ENCODE measurements at regions not wholly inside any gene's neighbourhood (a gene's known extent, or its start where the extent isn't known, plus 50 kb on each side); places are given as distances from the start of the nearest gene placed in this dataset.

DNA sequence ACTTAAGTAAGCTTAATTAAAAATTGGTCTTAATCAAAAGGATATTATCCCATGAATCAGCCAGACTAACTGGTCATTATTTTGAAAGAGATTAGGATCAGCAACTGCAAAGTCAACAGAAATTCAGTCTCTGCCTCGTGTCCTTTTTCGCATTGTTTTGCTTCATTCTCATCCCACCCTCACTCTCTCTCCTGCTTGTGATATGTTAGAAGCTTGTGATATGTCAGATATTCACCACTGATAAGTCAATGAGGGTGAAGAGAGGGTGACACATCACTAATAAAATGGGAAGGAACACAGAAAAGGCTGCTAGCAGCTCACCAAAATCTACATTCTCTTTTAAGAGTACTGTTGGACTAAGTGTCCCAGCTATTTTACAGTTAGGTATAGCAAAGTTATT, 146.1 kb downstream of the SUCNR1 start:
- no peak overlapping the region for H3K56ac ChIP-seq (ENCODE audit: insufficient read length, low read depth, low read length)
- H3K9ac ChIP-seq (ENCODE audit: extremely low read depth, insufficient read length, low read length), result no peak overlapping the region
- H2AK5ac ChIP-seq (ENCODE audit: insufficient read length, low read length), result no peak overlapping the region
- H2BK12ac ChIP-seq (ENCODE audit: insufficient read length, low read depth, low read length), result no peak overlapping the region
- no peak overlapping the region for H4K91ac ChIP-seq (ENCODE audit: insufficient read length, low read depth, low read length)
- H4K8ac ChIP-seq (replicated peaks; ENCODE audit: insufficient read length, low read depth, low read length), result no peak overlapping the region
- H4K5ac ChIP-seq (ENCODE audit: insufficient read length, low read depth, low read length), result no peak overlapping the region
- Mint-ChIP-seq H3K27me3 (ENCODE audit: low read depth) (no peaks in the 10 kb centered on the region), H3K9me3 (no peaks in the 10 kb centered on the region), H3K36me3 (ENCODE audit: insufficient read depth in 1 of 3, low read depth in 3 of 3) (no peaks in the 10 kb centered on the region; a peak in 2 of 7 replicates), H3K27ac (no peak overlapping the region), H3K4me3 (no peak overlapping the region), H3K4me1 (peaks cover 4 to 7% of the 10 kb centered on the region in 2 experiments)
- H2BK20ac ChIP-seq (ENCODE audit: low read depth, low read length, poor library complexity, severe bottlenecking), result no peak overlapping the region
- no peaks in the 10 kb centered on the region for H3K27me3 ChIP-seq (ENCODE audit: insufficient read depth, low read length)
- H3K79me2 ChIP-seq (ENCODE audit: insufficient read depth, low read length), result no peaks in the 10 kb centered on the region
- no peaks in the 10 kb centered on the region for H4K20me1 ChIP-seq (ENCODE audit: control insufficient read depth, insufficient read depth, insufficient read length)
- no peak overlapping the region for H3T11ph ChIP-seq (ENCODE audit: low read length)
- no peak overlapping the region for H2AFZ ChIP-seq (ENCODE audit: low read length)
- no peaks in the 10 kb centered on the region for H3K79me1 ChIP-seq (ENCODE audit: insufficient read depth, low read depth, low read length, poor library complexity, severe bottlenecking)
- H2BK120ac ChIP-seq (ENCODE audit: low read depth, low read length, poor library complexity, severe bottlenecking), result no peak overlapping the region
- H3K4me1 ChIP-seq (ENCODE audit: insufficient read depth, low read length), result no peaks in the 10 kb centered on the region
- H3K9me3 ChIP-seq (ENCODE audit: control insufficient read depth, low read depth, low read length), result no peaks in the 10 kb centered on the region
- TF ChIP-seq, protein P1, sequence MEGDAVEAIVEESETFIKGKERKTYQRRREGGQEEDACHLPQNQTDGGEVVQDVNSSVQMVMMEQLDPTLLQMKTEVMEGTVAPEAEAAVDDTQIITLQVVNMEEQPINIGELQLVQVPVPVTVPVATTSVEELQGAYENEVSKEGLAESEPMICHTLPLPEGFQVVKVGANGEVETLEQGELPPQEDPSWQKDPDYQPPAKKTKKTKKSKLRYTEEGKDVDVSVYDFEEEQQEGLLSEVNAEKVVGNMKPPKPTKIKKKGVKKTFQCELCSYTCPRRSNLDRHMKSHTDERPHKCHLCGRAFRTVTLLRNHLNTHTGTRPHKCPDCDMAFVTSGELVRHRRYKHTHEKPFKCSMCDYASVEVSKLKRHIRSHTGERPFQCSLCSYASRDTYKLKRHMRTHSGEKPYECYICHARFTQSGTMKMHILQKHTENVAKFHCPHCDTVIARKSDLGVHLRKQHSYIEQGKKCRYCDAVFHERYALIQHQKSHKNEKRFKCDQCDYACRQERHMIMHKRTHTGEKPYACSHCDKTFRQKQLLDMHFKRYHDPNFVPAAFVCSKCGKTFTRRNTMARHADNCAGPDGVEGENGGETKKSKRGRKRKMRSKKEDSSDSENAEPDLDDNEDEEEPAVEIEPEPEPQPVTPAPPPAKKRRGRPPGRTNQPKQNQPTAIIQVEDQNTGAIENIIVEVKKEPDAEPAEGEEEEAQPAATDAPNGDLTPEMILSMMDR (conservative IDR thresholded peaks at IDR 0.05), result no peak
- no peak overlapping the region for H3K4me2 ChIP-seq (ENCODE audit: insufficient read depth, insufficient read length, low read length)
- no peak overlapping the region for H3K23ac ChIP-seq (ENCODE audit: insufficient read length, low read depth, low read length)
- no peak overlapping the region for H2BK15ac ChIP-seq (ENCODE audit: low read depth, low read length)
- no peak overlapping the region for H3K4ac ChIP-seq (ENCODE audit: low read depth, low read length)
- no peak for DNase-seq
- WGBS (ENCODE audit: extremely low coverage, insufficient read length, low lambda C conversion rate), result no CpG with 5 or more reads among the region's 2 CpGs
- no peak overlapping the region for H3K27ac ChIP-seq (ENCODE audit: insufficient read length, low read depth, low read length)
- H2BK5ac ChIP-seq (ENCODE audit: insufficient read length, low read length), result no peak overlapping the region
- no peak overlapping the region for H3K18ac ChIP-seq (ENCODE audit: insufficient read length, low read depth, low read length)
- H3K14ac ChIP-seq (ENCODE audit: insufficient read depth, low read length), result no peak overlapping the region
- no peaks in the 10 kb centered on the region for H3K23me2 ChIP-seq (ENCODE audit: insufficient read length, low read depth, low read length, poor library complexity, severe bottlenecking)

Measured in H9 (cell line).